GM12878 (cell line): ENCODE measurements at regions not wholly inside any gene's neighbourhood (a gene's known extent, or its start where the extent isn't known, plus 50 kb on each side); places are given as distances from the start of the nearest gene placed in this dataset.

ENCODE experiments used
- ATAC-seq: fragments of 200-7000 bp; cut with Tn5 transposase; 3 replicates; pipeline ENCODE4 v1.9.1; 2020; ENCODE audit warnings: mild to moderate bottlenecking, moderate library complexity
- BruUV-seq: library from RNA; stranded (reverse); fragments of 400-500 nt; replicated peaks from 2 replicates; lab custom pipeline; 2021; lab: Mats Ljungman, UMichigan
- CTCF ChIA-PET: fragments of 300-600 bp; sonication (Branson Sonifier 250); formaldehyde crosslinking; extraction: SDS; loops from one replicate; lab custom pipeline; 2021; ENCODE audit warnings: inconsistent platforms; lab: Yijun Ruan, JAX
- POLR2A ChIA-PET: fragments of 350-600 bp; formaldehyde crosslinking; extraction: SDS; loops from one replicate; lab custom pipeline; 2021; ENCODE audit warnings: inconsistent platforms; lab: Charles Lee
- RAD21 ChIA-PET: fragments of 300-600 bp; sonication (Branson Sonifier 250); formaldehyde crosslinking; loops from one replicate; lab custom pipeline; 2023; ENCODE audit warnings: antibody characterized with exemption; ENCODE audit not compliant: unreplicated experiment; lab: Charles Lee
- SMC1A ChIA-PET: fragments of 300-600 bp; sonication (Branson Sonifier 250); formaldehyde crosslinking; loops from one replicate; lab custom pipeline; 2023; ENCODE audit not compliant: unreplicated experiment, uncharacterized antibody; lab: Charles Lee
- DNase-seq: peaks from one replicate; pipeline ENCODE4 v3.0.0-alpha.2; 2011; ENCODE audit warnings: low read depth, low spot score
- FAIRE-seq: peaks from 3 replicates; lab custom pipeline; 2011; peaks lifted over from hg19 to GRCh38; lab: Jason Lieb, UNC
- H2AFZ ChIP-seq: 2 replicates; pipeline ENCODE4 v1.6.0; 2011; ENCODE audit warnings: low read depth, low read length, control low read depth; ENCODE audit not compliant: control insufficient read depth
- H3K27ac ChIP-seq: 2 replicates; pipeline ENCODE4 v1.5.1; 2011; ENCODE audit warnings: control low read depth; ENCODE audit not compliant: control insufficient read depth, insufficient read depth
- H3K27me3 ChIP-seq, 2 experiments: replicated peaks in 1 of 2; 2 replicates each; pipeline versions ENCODE4 v1.6.0 to v1.6.1; 2011; ENCODE audit warnings: low read length in 1 of 2; ENCODE audit not compliant: control insufficient read depth in 2 of 2, insufficient read depth in 2 of 2
- H3K36me3 ChIP-seq, 2 experiments: 2 replicates each; pipeline ENCODE4 v1.5.1; 2011; ENCODE audit warnings: low read length in 1 of 2; ENCODE audit not compliant: control insufficient read depth in 2 of 2, insufficient read depth in 2 of 2
- H3K4me1 ChIP-seq: 2 replicates; pipeline ENCODE4 v1.6.1; 2011; ENCODE audit warnings: mild to moderate bottlenecking, low read length, moderate library complexity, mixed read lengths; ENCODE audit not compliant: control insufficient read depth, insufficient read depth
- H3K4me2 ChIP-seq: 2 replicates; pipeline ENCODE4 v1.6.0; 2011; ENCODE audit warnings: control low read depth; ENCODE audit not compliant: control insufficient read depth, insufficient read depth
- H3K4me3 ChIP-seq: fragments of 200-600 bp; sonication (generic); 2 replicates; pipeline ENCODE4 v1.5.1; 2016
- H3K79me2 ChIP-seq: 2 replicates; pipeline ENCODE4 v1.6.0; 2011; ENCODE audit warnings: low read length; ENCODE audit not compliant: control insufficient read depth, insufficient read depth
- H3K9ac ChIP-seq: 2 replicates; pipeline ENCODE4 v1.8.0; 2011; ENCODE audit warnings: low read length, control low read depth, mixed read lengths; ENCODE audit not compliant: control insufficient read depth, insufficient read depth
- H3K9me3 ChIP-seq: replicated peaks from 3 replicates; pipeline ENCODE4 v1.5.1; 2011; ENCODE audit warnings: mild to moderate bottlenecking, low read length; ENCODE audit not compliant: control insufficient read depth, insufficient read depth
- H4K20me1 ChIP-seq: 2 replicates; pipeline ENCODE4 v1.6.0; 2011; ENCODE audit not compliant: control insufficient read depth, insufficient read depth
- ASH2L ChIP-seq: fragments of 300-600, 200-600 bp; sonication (generic); IDR thresholded peaks from 2 replicates; pipeline ENCODE4 v1.6.1; 2017; ENCODE audit warnings: low read depth, mild to moderate bottlenecking, borderline replicate concordance
- FOXM1 ChIP-seq: IDR thresholded peaks from 2 replicates; pipeline ENCODE4 v1.6.1; 2012; ENCODE audit warnings: low read depth, mild to moderate bottlenecking, inconsistent platforms, low read length, moderate library complexity
- HDAC2 ChIP-seq: fragments of 200-600 bp; sonication (generic); IDR thresholded peaks from 2 replicates; pipeline ENCODE4 v1.6.1; 2017
- MTA3 ChIP-seq: IDR thresholded peaks from 2 replicates; pipeline ENCODE4 v1.6.1; 2012; ENCODE audit warnings: low read length, inconsistent platforms, borderline replicate concordance
- POU2F2 ChIP-seq: IDR thresholded peaks from 3 replicates; pipeline ENCODE4 v1.6.1; 2011; ENCODE audit warnings: low read depth, mild to moderate bottlenecking, low read length, borderline replicate concordance
- RCOR1 ChIP-seq: conservative IDR thresholded peaks from 2 replicates; pipeline ENCODE4 v1.6.1; 2012; ENCODE audit warnings: low read depth, low read length, improper control_type of control experiment
- SIN3A ChIP-seq: IDR thresholded peaks from 2 replicates; pipeline ENCODE4 v1.6.1; 2012; ENCODE audit warnings: low read depth, low read length, improper control_type of control experiment
- TCF12 ChIP-seq: IDR thresholded peaks from 2 replicates; pipeline ENCODE4 v1.6.1; 2011; ENCODE audit warnings: low read depth, mild to moderate bottlenecking, low read length
- WRNIP1 ChIP-seq: IDR thresholded peaks from 2 replicates; pipeline ENCODE4 v1.6.1; 2011; ENCODE audit warnings: low read depth, low read length, improper control_type of control experiment, borderline replicate concordance
- ZNF24 ChIP-seq: fragments of 450-650 bp; IDR thresholded peaks from 2 replicates; pipeline ENCODE4 v1.6.1; 2017; ENCODE audit warnings: antibody characterized with exemption, mild to moderate bottlenecking
- ZNF622 ChIP-seq: fragments of 450-650 bp; IDR thresholded peaks from 2 replicates; pipeline ENCODE4 v1.6.1; 2017; ENCODE audit warnings: mild to moderate bottlenecking, inconsistent platforms
- WGBS: methylation state at CpG from one replicate; pipeline ENCODE4 v1.1.6; 2016; ENCODE audit warnings: low lambda C conversion rate; ENCODE audit not compliant: insufficient replicate concordance, insufficient coverage; ENCODE audit errors: missing lambda C conversion rate; 5-methylcytosine and 5-hydroxymethylcytosine counted together
- in situ Hi-C: fragments of 300-500 bp; cut with MboI; formaldehyde crosslinking; loops from 9 replicates; pipeline ENCODE4 v1.14.3; 2018; ENCODE audit warnings: mixed read lengths
- intact Hi-C: fragments of 100-400 bp; cut with micrococcal nuclease; formaldehyde crosslinking; loops from one replicate; pipeline ENCODE4 v1.14.2; 2022; ENCODE audit not compliant: unreplicated experiment
- TF ChIP-seq, protein P1 (sequence below): fragments of 450-650 bp; formaldehyde crosslinking; IDR thresholded peaks from 2 replicates; pipeline ENCODE4 v1.5.0; 2022; ENCODE audit warnings: mild to moderate bottlenecking, missing genetic modification characterization
- TF ChIP-seq, protein P2 (sequence below): fragments of 450-650 bp; IDR thresholded peaks from 2 replicates; pipeline ENCODE4 v1.6.1; 2017; ENCODE audit warnings: mild to moderate bottlenecking
- TF ChIP-seq, protein P3 (sequence below): fragments of 450-650 bp; IDR thresholded peaks from 2 replicates; pipeline ENCODE4 v1.6.1; 2017; ENCODE audit warnings: antibody characterized with exemption, mild to moderate bottlenecking, moderate library complexity

DNA sequence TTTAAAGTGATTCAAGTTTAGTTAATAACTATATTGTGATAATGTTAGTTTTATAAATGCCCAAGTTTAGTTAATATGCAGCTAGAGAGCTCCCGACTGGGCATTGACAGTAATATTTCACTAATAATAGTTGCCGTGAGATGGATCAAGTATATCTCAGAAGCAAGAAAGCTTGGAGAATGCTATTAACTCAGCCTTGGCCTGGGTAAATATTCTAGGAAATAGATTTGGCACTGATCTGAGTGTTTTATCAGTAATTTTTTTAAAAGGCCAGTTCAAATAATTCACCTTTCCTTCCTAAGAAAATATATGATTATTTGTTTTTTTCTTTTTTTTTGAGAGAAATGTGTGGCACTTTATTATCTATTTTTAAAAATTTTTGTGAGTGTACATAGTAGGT is 305.3 kb downstream of the CSNK1G3 start:
- ATAC-seq, result no peak
- Histone ChIP-seq H3K4me3 (no peak overlapping the region), H3K9ac (no peak overlapping the region), H3K79me2 (no peaks in the 10 kb centered on the region), H2AFZ (no peak overlapping the region), H3K36me3 (no peaks in the 10 kb centered on the region), H3K27ac (no peak overlapping the region), H3K27me3 (no peaks in the 10 kb centered on the region), H4K20me1 (no peaks in the 10 kb centered on the region), H3K4me1 (no peaks in the 10 kb centered on the region), H3K9me3 (no peaks in the 10 kb centered on the region), H3K4me2 (no peak overlapping the region)
- in situ Hi-C loops, result no loop called here
- 63% methylated on average over 2 of the region's 2 CpGs for WGBS
- CTCF ChIA-PET, result no interaction called here
- intact Hi-C loops, result no loop called here
- FAIRE-seq, result no peak
- BruUV-seq, result no TSS peak
- RAD21 ChIA-PET, result no interaction called here
- SMC1A ChIA-PET, result interaction anchor here (0.7 to 1.1 kb wide), 2 partner anchors 28 to 159 kb away, joined by 3 read pairs; no protein-coding TSS in a partner anchor
- DNase-seq, result no peak
- POLR2A ChIA-PET, result no interaction called here
- TF ChIP-seq RCOR1, result no peak
- no peak for TF ChIP-seq ZNF24
- no peak for TF ChIP-seq WRNIP1
- no peak for TF ChIP-seq ZNF622
- TF ChIP-seq SIN3A, result no peak
- TF ChIP-seq, protein P1, sequence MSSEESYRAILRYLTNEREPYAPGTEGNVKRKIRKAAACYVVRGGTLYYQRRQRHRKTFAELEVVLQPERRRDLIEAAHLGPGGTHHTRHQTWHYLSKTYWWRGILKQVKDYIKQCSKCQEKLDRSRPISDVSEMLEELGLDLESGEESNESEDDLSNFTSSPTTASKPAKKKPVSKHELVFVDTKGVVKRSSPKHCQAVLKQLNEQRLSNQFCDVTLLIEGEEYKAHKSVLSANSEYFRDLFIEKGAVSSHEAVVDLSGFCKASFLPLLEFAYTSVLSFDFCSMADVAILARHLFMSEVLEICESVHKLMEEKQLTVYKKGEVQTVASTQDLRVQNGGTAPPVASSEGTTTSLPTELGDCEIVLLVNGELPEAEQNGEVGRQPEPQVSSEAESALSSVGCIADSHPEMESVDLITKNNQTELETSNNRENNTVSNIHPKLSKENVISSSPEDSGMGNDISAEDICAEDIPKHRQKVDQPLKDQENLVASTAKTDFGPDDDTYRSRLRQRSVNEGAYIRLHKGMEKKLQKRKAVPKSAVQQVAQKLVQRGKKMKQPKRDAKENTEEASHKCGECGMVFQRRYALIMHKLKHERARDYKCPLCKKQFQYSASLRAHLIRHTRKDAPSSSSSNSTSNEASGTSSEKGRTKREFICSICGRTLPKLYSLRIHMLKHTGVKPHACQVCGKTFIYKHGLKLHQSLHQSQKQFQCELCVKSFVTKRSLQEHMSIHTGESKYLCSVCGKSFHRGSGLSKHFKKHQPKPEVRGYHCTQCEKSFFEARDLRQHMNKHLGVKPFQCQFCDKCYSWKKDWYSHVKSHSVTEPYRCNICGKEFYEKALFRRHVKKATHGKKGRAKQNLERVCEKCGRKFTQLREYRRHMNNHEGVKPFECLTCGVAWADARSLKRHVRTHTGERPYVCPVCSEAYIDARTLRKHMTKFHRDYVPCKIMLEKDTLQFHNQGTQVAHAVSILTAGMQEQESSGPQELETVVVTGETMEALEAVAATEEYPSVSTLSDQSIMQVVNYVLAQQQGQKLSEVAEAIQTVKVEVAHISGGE (CRISPR knock-in tag), result no peak
- TF ChIP-seq FOXM1, result no peak
- TF ChIP-seq, protein P2, sequence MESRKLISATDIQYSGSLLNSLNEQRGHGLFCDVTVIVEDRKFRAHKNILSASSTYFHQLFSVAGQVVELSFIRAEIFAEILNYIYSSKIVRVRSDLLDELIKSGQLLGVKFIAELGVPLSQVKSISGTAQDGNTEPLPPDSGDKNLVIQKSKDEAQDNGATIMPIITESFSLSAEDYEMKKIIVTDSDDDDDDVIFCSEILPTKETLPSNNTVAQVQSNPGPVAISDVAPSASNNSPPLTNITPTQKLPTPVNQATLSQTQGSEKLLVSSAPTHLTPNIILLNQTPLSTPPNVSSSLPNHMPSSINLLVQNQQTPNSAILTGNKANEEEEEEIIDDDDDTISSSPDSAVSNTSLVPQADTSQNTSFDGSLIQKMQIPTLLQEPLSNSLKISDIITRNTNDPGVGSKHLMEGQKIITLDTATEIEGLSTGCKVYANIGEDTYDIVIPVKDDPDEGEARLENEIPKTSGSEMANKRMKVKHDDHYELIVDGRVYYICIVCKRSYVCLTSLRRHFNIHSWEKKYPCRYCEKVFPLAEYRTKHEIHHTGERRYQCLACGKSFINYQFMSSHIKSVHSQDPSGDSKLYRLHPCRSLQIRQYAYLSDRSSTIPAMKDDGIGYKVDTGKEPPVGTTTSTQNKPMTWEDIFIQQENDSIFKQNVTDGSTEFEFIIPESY, result no peak
- TF ChIP-seq HDAC2, result no peak
- TF ChIP-seq TCF12, result no peak
- no peak for TF ChIP-seq MTA3
- TF ChIP-seq POU2F2, result no peak
- TF ChIP-seq, protein P3, sequence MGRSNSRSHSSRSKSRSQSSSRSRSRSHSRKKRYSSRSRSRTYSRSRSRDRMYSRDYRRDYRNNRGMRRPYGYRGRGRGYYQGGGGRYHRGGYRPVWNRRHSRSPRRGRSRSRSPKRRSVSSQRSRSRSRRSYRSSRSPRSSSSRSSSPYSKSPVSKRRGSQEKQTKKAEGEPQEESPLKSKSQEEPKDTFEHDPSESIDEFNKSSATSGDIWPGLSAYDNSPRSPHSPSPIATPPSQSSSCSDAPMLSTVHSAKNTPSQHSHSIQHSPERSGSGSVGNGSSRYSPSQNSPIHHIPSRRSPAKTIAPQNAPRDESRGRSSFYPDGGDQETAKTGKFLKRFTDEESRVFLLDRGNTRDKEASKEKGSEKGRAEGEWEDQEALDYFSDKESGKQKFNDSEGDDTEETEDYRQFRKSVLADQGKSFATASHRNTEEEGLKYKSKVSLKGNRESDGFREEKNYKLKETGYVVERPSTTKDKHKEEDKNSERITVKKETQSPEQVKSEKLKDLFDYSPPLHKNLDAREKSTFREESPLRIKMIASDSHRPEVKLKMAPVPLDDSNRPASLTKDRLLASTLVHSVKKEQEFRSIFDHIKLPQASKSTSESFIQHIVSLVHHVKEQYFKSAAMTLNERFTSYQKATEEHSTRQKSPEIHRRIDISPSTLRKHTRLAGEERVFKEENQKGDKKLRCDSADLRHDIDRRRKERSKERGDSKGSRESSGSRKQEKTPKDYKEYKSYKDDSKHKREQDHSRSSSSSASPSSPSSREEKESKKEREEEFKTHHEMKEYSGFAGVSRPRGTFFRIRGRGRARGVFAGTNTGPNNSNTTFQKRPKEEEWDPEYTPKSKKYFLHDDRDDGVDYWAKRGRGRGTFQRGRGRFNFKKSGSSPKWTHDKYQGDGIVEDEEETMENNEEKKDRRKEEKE, result no peak
- no peak for TF ChIP-seq ASH2L
